A549 (cell line): ENCODE measurements at regions not wholly inside any gene's neighbourhood (a gene's known extent, or its start where the extent isn't known, plus 50 kb on each side); places are given as distances from the start of the nearest gene placed in this dataset.

Source experiments
- CTCF ChIP-seq: fragments of >200 bp; sonication (Bioruptor Twin); formaldehyde crosslinking; IDR thresholded peaks from 3 replicates; pipeline ENCODE4 v1.5.1; 2016
- ELK1 ChIP-seq: fragments of 150-350 bp; IDR thresholded peaks from 2 replicates; pipeline ENCODE4 v1.6.1; 2014; ENCODE audit warnings: low read depth, mild to moderate bottlenecking, low read length
- EP300 ChIP-seq, 2 experiments: fragments of >200 bp; sonication (Bioruptor Twin); formaldehyde crosslinking; IDR thresholded peaks; 2 replicates in 1 of 2; 3 replicates in 1 of 2; pipeline ENCODE4 v1.6.1; 2016 to 2017
- GATA3 ChIP-seq: IDR thresholded peaks from 2 replicates; pipeline ENCODE4 v1.6.1; 2012; ENCODE audit warnings: borderline replicate concordance
- JUN ChIP-seq, 2 experiments: fragments of >200 bp; sonication (Bioruptor Twin); formaldehyde crosslinking; IDR thresholded peaks; 2 replicates in 1 of 2; 3 replicates in 1 of 2; pipeline ENCODE4 v1.6.1; 2016 to 2017
- MAX ChIP-seq: IDR thresholded peaks from 2 replicates; pipeline ENCODE4 v1.6.1; 2012
- POLR2A ChIP-seq: IDR thresholded peaks from 2 replicates; pipeline ENCODE4 v1.6.1; 2012; ENCODE audit warnings: mild to moderate bottlenecking, low read length
- RAD21 ChIP-seq, 2 experiments: fragments of >200 bp in 1 of 2; sonication (Bioruptor Twin) in 1 of 2; formaldehyde crosslinking in 1 of 2; IDR thresholded peaks in 1 of 2; conservative IDR thresholded peaks in 1 of 2; 2 replicates in 1 of 2; 3 replicates in 1 of 2; pipeline ENCODE4 v1.6.1; 2012 to 2018; ENCODE audit warnings: inconsistent platforms in 1 of 2
- RFX5 ChIP-seq: fragments of 450-650 bp; IDR thresholded peaks from 2 replicates; pipeline ENCODE4 v1.7.1; 2014; ENCODE audit warnings: antibody characterized with exemption, mild to moderate bottlenecking, moderate library complexity
- RNF2 ChIP-seq: fragments of 200-600 bp; sonication (generic); IDR thresholded peaks from 2 replicates; pipeline ENCODE4 v1.6.1; 2016; ENCODE audit warnings: low read depth, mild to moderate bottlenecking, antibody characterized with exemption, moderate library complexity, borderline replicate concordance
- USF2 ChIP-seq: fragments of 450-650 bp; IDR thresholded peaks from 2 replicates; pipeline ENCODE4 v1.6.1; 2014; ENCODE audit warnings: antibody characterized with exemption

- TF ChIP-seq CTCF = no peak
- TF ChIP-seq RNF2 = no peak
- no peak for TF ChIP-seq RFX5
- no peak for TF ChIP-seq RAD21 (conservative IDR thresholded peaks at IDR 0.05 in 1 of 2, IDR thresholded peaks at IDR 0.05 in 1 of 2)
- no peak for TF ChIP-seq ELK1
- no peak for TF ChIP-seq USF2
- no peak for TF ChIP-seq MAX
- no peak for TF ChIP-seq EP300 (IDR thresholded peaks at IDR 0.05)
- TF ChIP-seq JUN (IDR thresholded peaks at IDR 0.05) = no peak
- TF ChIP-seq POLR2A = no peak
- TF ChIP-seq GATA3 = no peak
These were observed 63.0 kb downstream of the GPR6 start for GRCh38 chr6:110041126-110041525.
